ENCODE measurements at regions not wholly inside any gene's neighbourhood (a gene's known extent, or its start where the extent isn't known, plus 50 kb on each side); places are given as distances from the start of the nearest gene placed in this dataset.

DNA sequence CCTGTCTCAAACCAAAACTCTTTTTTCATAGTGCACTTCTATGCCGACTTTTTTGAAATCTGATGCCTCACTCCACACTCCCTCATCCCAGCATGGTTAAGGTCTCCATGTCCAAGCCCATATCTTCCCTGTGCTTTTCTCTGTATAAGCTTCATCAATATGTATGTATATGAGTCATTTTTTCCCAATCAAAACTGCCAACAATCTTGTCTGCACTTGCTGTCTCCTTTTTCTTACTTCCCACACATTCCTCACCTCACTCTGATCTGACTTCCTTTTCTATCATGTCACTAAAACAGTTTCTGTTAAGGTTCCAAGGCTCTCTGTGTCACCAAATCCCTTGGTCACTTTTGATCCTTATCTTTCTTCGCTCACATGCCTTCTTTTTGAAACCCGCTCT lies 88.2 kb upstream of the GPR50 start:
- POLR2A ChIA-PET, result no interaction called here
- no peaks in the 10 kb centered on the region for H3F3A ChIP-seq (replicated peaks; ENCODE audit: insufficient read depth)
- no peaks in the 10 kb centered on the region for H4K20me1 ChIP-seq (ENCODE audit: insufficient read depth)
- 2% methylated on average over 3 of the region's 3 CpGs for WGBS (ENCODE audit: low lambda C conversion rate)
- no peaks in the 10 kb centered on the region for H3K4me1 ChIP-seq (ENCODE audit: control insufficient read depth in 1 of 2, insufficient read depth in 2 of 2, low read depth in 1 of 2, low read length in 1 of 2)
- no peaks in the 10 kb centered on the region for H3K9me3 ChIP-seq
- H3K27ac ChIP-seq (ENCODE audit: low read depth in 2 of 2, low read length in 1 of 2), result no peak overlapping the region
- H3K79me2 ChIP-seq (ENCODE audit: insufficient read depth), result no peaks in the 10 kb centered on the region
- H3K4me2 ChIP-seq, result no peak overlapping the region
- no peak overlapping the region for H3K4me3 ChIP-seq (ENCODE audit: low read depth in 2 of 2, low read length in 1 of 2)
- H2AFZ ChIP-seq (ENCODE audit: low read depth), result no peak overlapping the region
- no peaks in the 10 kb centered on the region for H3K9me2 ChIP-seq
- peaks cover 13% of the 10 kb centered on the region; the same call in 1 of the 2 replicates for H3K27me3 ChIP-seq (ENCODE audit: insufficient read depth)
- no peak for DNase-seq
- H3K36me3 ChIP-seq (replicated peaks in 1 of 2; ENCODE audit: control insufficient read depth in 1 of 2, insufficient read depth in 2 of 2, low read length in 1 of 2), result no peaks in the 10 kb centered on the region
- no peak overlapping the region for H3K9ac ChIP-seq
- TF ChIP-seq EZH2phosphoT487 (IDR thresholded peaks at IDR 0.05; ENCODE audit: borderline replicate concordance, low read depth) (no peak), TAF1 (IDR thresholded peaks at IDR 0.05; ENCODE audit: borderline replicate concordance, low read depth, low read length) (no peak), NFIC (IDR thresholded peaks at IDR 0.05; ENCODE audit: borderline replicate concordance) (no peak), SIN3A (IDR thresholded peaks at IDR 0.05; ENCODE audit: borderline replicate concordance, low read depth, low read length) (no peak), ELF1 (IDR thresholded peaks at IDR 0.05) (no peak), FOXM1 (IDR thresholded peaks at IDR 0.05; ENCODE audit: low read depth) (no peak), EP300 (IDR thresholded peaks at IDR 0.05; ENCODE audit: borderline replicate concordance in 1 of 2, low read depth in 1 of 2, low read length in 1 of 2) (no peak), RFX5 (IDR thresholded peaks at IDR 0.05; ENCODE audit: low read length) (no peak), POLR2AphosphoS5 (IDR thresholded peaks at IDR 0.05; ENCODE audit: low read depth, low read length) (no peak), GATA2 (CRISPR knock-in tag; IDR thresholded peaks at IDR 0.05) (no peak), ZBTB33 (IDR thresholded peaks at IDR 0.05; ENCODE audit: borderline replicate concordance, low read depth) (no peak), TEAD4 (IDR thresholded peaks at IDR 0.05; ENCODE audit: borderline replicate concordance, insufficient read depth) (no peak), USF1 (IDR thresholded peaks at IDR 0.05; ENCODE audit: borderline replicate concordance, low read depth) (no peak), RXRA (IDR thresholded peaks at IDR 0.05; ENCODE audit: borderline replicate concordance, low read depth) (no peak), TCF12 (IDR thresholded peaks at IDR 0.05) (no peak), FOSL2 (IDR thresholded peaks at IDR 0.05; ENCODE audit: borderline replicate concordance, low read depth) (no peak), RCOR1 (IDR thresholded peaks at IDR 0.05; ENCODE audit: low read length) (no peak), NRF1 (IDR thresholded peaks at IDR 0.05; ENCODE audit: low read depth, low read length) (no peak)
- TF ChIP-seq, protein P1, sequence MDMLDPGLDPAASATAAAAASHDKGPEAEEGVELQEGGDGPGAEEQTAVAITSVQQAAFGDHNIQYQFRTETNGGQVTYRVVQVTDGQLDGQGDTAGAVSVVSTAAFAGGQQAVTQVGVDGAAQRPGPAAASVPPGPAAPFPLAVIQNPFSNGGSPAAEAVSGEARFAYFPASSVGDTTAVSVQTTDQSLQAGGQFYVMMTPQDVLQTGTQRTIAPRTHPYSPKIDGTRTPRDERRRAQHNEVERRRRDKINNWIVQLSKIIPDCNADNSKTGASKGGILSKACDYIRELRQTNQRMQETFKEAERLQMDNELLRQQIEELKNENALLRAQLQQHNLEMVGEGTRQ (IDR thresholded peaks at IDR 0.05; ENCODE audit: borderline replicate concordance, low read depth, low read length), result no peak
- CTCF ChIA-PET, result no interaction called here

Data from SK-N-SH (cell line).